ENCODE measurements at regions not wholly inside any gene's neighbourhood (a gene's known extent, or its start where the extent isn't known, plus 50 kb on each side); places are given as distances from the start of the nearest gene placed in this dataset.
"Not testable (repeated sequence)": the region's sequence is repeated elsewhere in the genome, so short reads cannot be mapped to it uniquely, and the experiment has no call there.

GRCh38 chr14:48304729-48305128 is 629.3 kb upstream of the MDGA2 start:
- DNase-seq (peak in 1 of 2 donors; percentile 12), ATAC-seq (no peak)
- 78 to 83% (median 82%) methylated on average over 3 of the region's 3 CpGs for WGBS, 3 donors
- H3K36me3 ChIP-seq (ENCODE audit: insufficient read depth in 1 of 2, low read depth in 1 of 2), result no peaks in the 10 kb centered on the region
- no peaks in the 10 kb centered on the region for H3K9me3 ChIP-seq
- TF ChIP-seq CTCF (IDR thresholded peaks at IDR 0.05), result no peak
- no peaks in the 10 kb centered on the region for H3K4me1 ChIP-seq
- H3K4me3 ChIP-seq, result no peak overlapping the region
- H3K27ac ChIP-seq, result no peak overlapping the region
- H3K27me3 ChIP-seq (ENCODE audit: insufficient read depth in 3 of 3, low read length in 2 of 3), result no peaks in the 10 kb centered on the region
- intact Hi-C loops (cut with DNase I), result no loop called here

- Histone ChIP-seq H3K27ac (no peak overlapping the region), H3K36me3 (ENCODE audit: insufficient read depth in 1 of 2, low read depth in 1 of 2) (no peaks in the 10 kb centered on the region), H3K4me3 (no peak overlapping the region), H3K4me1 (no peaks in the 10 kb centered on the region), H3K9me3 (no peaks in the 10 kb centered on the region), H3K27me3 (ENCODE audit: insufficient read depth in 3 of 3, low read length in 2 of 3) (no peaks in the 10 kb centered on the region)
- ATAC-seq (no peak), DNase-seq (no peak)
- intact Hi-C loops (cut with DNase I), result no loop called here
- no peak for TF ChIP-seq CTCF (IDR thresholded peaks at IDR 0.05)
Observed at GRCh38 chr14:48289701-48290100, 614.3 kb upstream of the MDGA2 start.

- H3K9me3 ChIP-seq; H3K27ac ChIP-seq; H3K4me1 ChIP-seq; DNase-seq; H3K36me3 ChIP-seq (ENCODE audit: insufficient read depth in 1 of 2, low read depth in 1 of 2); H3K4me3 ChIP-seq; intact Hi-C loops (cut with DNase I); ATAC-seq; H3K27me3 ChIP-seq (ENCODE audit: insufficient read depth in 3 of 3, low read length in 2 of 3): not testable (repeated sequence)
- 85 to 93% (median 91%) methylated on average over 11 of the region's 11 CpGs for WGBS, 3 donors
Observed at GRCh38 chr14:48285217-48285616, 609.8 kb upstream of the MDGA2 start.

GRCh38 chr14:48275301-48275700 is 599.9 kb upstream of the MDGA2 start:
- H3K9me3 ChIP-seq, result no peaks in the 10 kb centered on the region
- DNase-seq, result no peak
- TF ChIP-seq CTCF (IDR thresholded peaks at IDR 0.05), result no peak
- H3K4me1 ChIP-seq, result no peaks in the 10 kb centered on the region
- H3K27ac ChIP-seq, result no peak overlapping the region
- no peaks in the 10 kb centered on the region for H3K36me3 ChIP-seq (ENCODE audit: insufficient read depth in 1 of 2, low read depth in 1 of 2)
- intact Hi-C loops (cut with DNase I), result no loop called here
- no peak for ATAC-seq
- no peaks in the 10 kb centered on the region for H3K27me3 ChIP-seq (ENCODE audit: insufficient read depth in 3 of 3, low read length in 2 of 3)
- no peak overlapping the region for H3K4me3 ChIP-seq

- Histone ChIP-seq H3K27me3 (ENCODE audit: insufficient read depth in 3 of 3, low read length in 2 of 3) (no peaks in the 10 kb centered on the region), H3K4me1 (no peaks in the 10 kb centered on the region), H3K4me3 (no peak overlapping the region), H3K9me3 (no peaks in the 10 kb centered on the region), H3K27ac (no peak overlapping the region), H3K36me3 (ENCODE audit: insufficient read depth in 1 of 2, low read depth in 1 of 2) (no peaks in the 10 kb centered on the region)
- DNase-seq (no peak), ATAC-seq (no peak)
- no peak for TF ChIP-seq CTCF (IDR thresholded peaks at IDR 0.05)
- intact Hi-C loops (cut with DNase I), result no loop called here
- 30 to 47% (median 46%) methylated on average over 3 of the region's 3 CpGs for WGBS, 3 donors
Observed at GRCh38 chr14:48274826-48275225, 599.4 kb upstream of the MDGA2 start.

- H3K27ac ChIP-seq; H3K36me3 ChIP-seq (ENCODE audit: insufficient read depth in 1 of 2, low read depth in 1 of 2); ATAC-seq; intact Hi-C loops (cut with DNase I); H3K4me3 ChIP-seq; DNase-seq; H3K27me3 ChIP-seq (ENCODE audit: insufficient read depth in 3 of 3, low read length in 2 of 3); H3K4me1 ChIP-seq; H3K9me3 ChIP-seq: not testable (repeated sequence)
- 59 to 70% (median 68%) methylated on average over 4 of the region's 4 CpGs for WGBS, 3 donors
Observed at GRCh38 chr14:48267926-48268325, 592.5 kb upstream of the MDGA2 start.

- H3K36me3 ChIP-seq (ENCODE audit: insufficient read depth in 1 of 2, low read depth in 1 of 2); H3K27ac ChIP-seq; intact Hi-C loops (cut with DNase I); H3K27me3 ChIP-seq (ENCODE audit: insufficient read depth in 3 of 3, low read length in 2 of 3); DNase-seq; H3K4me1 ChIP-seq; H3K9me3 ChIP-seq; ATAC-seq; H3K4me3 ChIP-seq: not testable (repeated sequence)
- WGBS, 3 donors, result 37 to 49% (median 48%) methylated on average over 5 of the region's 5 CpGs
Observed at GRCh38 chr14:48266201-48266600, 590.8 kb upstream of the MDGA2 start.

Data from psoas muscle (tissue), 7 donors.